GM12878 (cell line): ENCODE measurements at regions not wholly inside any gene's neighbourhood (a gene's known extent, or its start where the extent isn't known, plus 50 kb on each side); places are given as distances from the start of the nearest gene placed in this dataset.

ENCODE experiments used
- ATAC-seq: fragments of 200-7000 bp; cut with Tn5 transposase; 3 replicates; pipeline ENCODE4 v1.9.1; 2020; ENCODE audit warnings: mild to moderate bottlenecking, moderate library complexity
- BruUV-seq: library from RNA; stranded (reverse); fragments of 400-500 nt; replicated peaks from 2 replicates; lab custom pipeline; 2021; lab: Mats Ljungman, UMichigan
- CTCF ChIA-PET: fragments of 300-600 bp; sonication (Branson Sonifier 250); formaldehyde crosslinking; extraction: SDS; loops from one replicate; lab custom pipeline; 2021; ENCODE audit warnings: inconsistent platforms; lab: Yijun Ruan, JAX
- POLR2A ChIA-PET: fragments of 350-600 bp; formaldehyde crosslinking; extraction: SDS; loops from one replicate; lab custom pipeline; 2021; ENCODE audit warnings: inconsistent platforms; lab: Charles Lee
- RAD21 ChIA-PET: fragments of 300-600 bp; sonication (Branson Sonifier 250); formaldehyde crosslinking; loops from one replicate; lab custom pipeline; 2023; ENCODE audit warnings: antibody characterized with exemption; ENCODE audit not compliant: unreplicated experiment; lab: Charles Lee
- SMC1A ChIA-PET: fragments of 300-600 bp; sonication (Branson Sonifier 250); formaldehyde crosslinking; loops from one replicate; lab custom pipeline; 2023; ENCODE audit not compliant: unreplicated experiment, uncharacterized antibody; lab: Charles Lee
- DNase-seq: peaks from one replicate; pipeline ENCODE4 v3.0.0-alpha.2; 2011; ENCODE audit warnings: low read depth, low spot score
- FAIRE-seq: peaks from 3 replicates; lab custom pipeline; 2011; peaks lifted over from hg19 to GRCh38; lab: Jason Lieb, UNC
- H2AFZ ChIP-seq: 2 replicates; pipeline ENCODE4 v1.6.0; 2011; ENCODE audit warnings: low read depth, low read length, control low read depth; ENCODE audit not compliant: control insufficient read depth
- H3K27ac ChIP-seq: 2 replicates; pipeline ENCODE4 v1.5.1; 2011; ENCODE audit warnings: control low read depth; ENCODE audit not compliant: control insufficient read depth, insufficient read depth
- H3K27me3 ChIP-seq, 2 experiments: replicated peaks in 1 of 2; 2 replicates each; pipeline versions ENCODE4 v1.6.0 to v1.6.1; 2011; ENCODE audit warnings: low read length in 1 of 2; ENCODE audit not compliant: control insufficient read depth in 2 of 2, insufficient read depth in 2 of 2
- H3K36me3 ChIP-seq, 2 experiments: 2 replicates each; pipeline ENCODE4 v1.5.1; 2011; ENCODE audit warnings: low read length in 1 of 2; ENCODE audit not compliant: control insufficient read depth in 2 of 2, insufficient read depth in 2 of 2
- H3K4me1 ChIP-seq: 2 replicates; pipeline ENCODE4 v1.6.1; 2011; ENCODE audit warnings: mild to moderate bottlenecking, low read length, moderate library complexity, mixed read lengths; ENCODE audit not compliant: control insufficient read depth, insufficient read depth
- H3K4me2 ChIP-seq: 2 replicates; pipeline ENCODE4 v1.6.0; 2011; ENCODE audit warnings: control low read depth; ENCODE audit not compliant: control insufficient read depth, insufficient read depth
- H3K4me3 ChIP-seq: fragments of 200-600 bp; sonication (generic); 2 replicates; pipeline ENCODE4 v1.5.1; 2016
- H3K79me2 ChIP-seq: 2 replicates; pipeline ENCODE4 v1.6.0; 2011; ENCODE audit warnings: low read length; ENCODE audit not compliant: control insufficient read depth, insufficient read depth
- H3K9ac ChIP-seq: 2 replicates; pipeline ENCODE4 v1.8.0; 2011; ENCODE audit warnings: low read length, control low read depth, mixed read lengths; ENCODE audit not compliant: control insufficient read depth, insufficient read depth
- H3K9me3 ChIP-seq: replicated peaks from 3 replicates; pipeline ENCODE4 v1.5.1; 2011; ENCODE audit warnings: mild to moderate bottlenecking, low read length; ENCODE audit not compliant: control insufficient read depth, insufficient read depth
- H4K20me1 ChIP-seq: 2 replicates; pipeline ENCODE4 v1.6.0; 2011; ENCODE audit not compliant: control insufficient read depth, insufficient read depth
- ATF7 ChIP-seq: fragments of 450-650 bp; IDR thresholded peaks from 2 replicates; pipeline ENCODE4 v1.6.1; 2016; ENCODE audit warnings: low read depth, mild to moderate bottlenecking
- BHLHE40 ChIP-seq, 2 experiments: fragments of 450-650 bp in 1 of 2; IDR thresholded peaks; 2 replicates each; pipeline ENCODE4 v1.6.1; 2011 to 2017; ENCODE audit warnings: low read depth in 2 of 2, borderline replicate concordance in 1 of 2, improper control_type of control experiment in 1 of 2, low read length in 1 of 2, mild to moderate bottlenecking in 1 of 2
- CHD2 ChIP-seq: IDR thresholded peaks from 2 replicates; pipeline ENCODE4 v1.6.1; 2011; ENCODE audit warnings: low read depth, low read length, improper control_type of control experiment, borderline replicate concordance
- EP300 ChIP-seq, 2 experiments: fragments of 150-350 bp in 1 of 2; IDR thresholded peaks; 2 replicates each; pipeline ENCODE4 v1.6.1; 2011 to 2012; ENCODE audit warnings: low read depth in 2 of 2, low read length in 2 of 2, borderline replicate concordance in 1 of 2, improper control_type of control experiment in 1 of 2, inconsistent platforms in 1 of 2; ENCODE audit not compliant: control insufficient read depth in 1 of 2
- FOXM1 ChIP-seq: IDR thresholded peaks from 2 replicates; pipeline ENCODE4 v1.6.1; 2012; ENCODE audit warnings: low read depth, mild to moderate bottlenecking, inconsistent platforms, low read length, moderate library complexity
- HCFC1 ChIP-seq: fragments of 150-350 bp; IDR thresholded peaks from 2 replicates; pipeline ENCODE4 v1.6.1; 2014; ENCODE audit warnings: low read length
- LARP7 ChIP-seq: fragments of 450-650 bp; IDR thresholded peaks from 2 replicates; pipeline ENCODE4 v1.6.1; 2017; ENCODE audit warnings: mild to moderate bottlenecking
- MEF2B ChIP-seq: fragments of 450-650 bp; IDR thresholded peaks from 2 replicates; pipeline ENCODE4 v1.6.1; 2018; ENCODE audit warnings: mild to moderate bottlenecking, moderate library complexity; ENCODE audit not compliant: partially characterized antibody, poor library complexity, severe bottlenecking
- MYB ChIP-seq: fragments of 150-350 bp; IDR thresholded peaks from 2 replicates; pipeline ENCODE4 v1.6.1; 2014; ENCODE audit warnings: mild to moderate bottlenecking, low read depth, low read length, borderline replicate concordance
- PKNOX1 ChIP-seq: fragments of 450-650 bp; IDR thresholded peaks from 2 replicates; pipeline ENCODE4 v1.6.1; 2016; ENCODE audit warnings: mild to moderate bottlenecking
- RAD51 ChIP-seq: fragments of 450-650 bp; IDR thresholded peaks from 2 replicates; pipeline ENCODE4 v1.6.1; 2016; ENCODE audit warnings: moderate library complexity, mild to moderate bottlenecking, inconsistent platforms
- RELA ChIP-seq: fragments of 450-650 bp; IDR thresholded peaks from 2 replicates; pipeline ENCODE4 v1.8.0; 2014; ENCODE audit warnings: borderline replicate concordance; ENCODE audit not compliant: partially characterized antibody
- SMAD5 ChIP-seq: IDR thresholded peaks from 2 replicates; pipeline ENCODE4 v1.6.1; 2016; ENCODE audit warnings: antibody characterized with exemption, low read depth
- USF1 ChIP-seq: IDR thresholded peaks from 2 replicates; pipeline ENCODE4 v1.6.1; 2011; ENCODE audit warnings: borderline replicate concordance, low read depth, mild to moderate bottlenecking, moderate library complexity, mixed read lengths, low read length; ENCODE audit not compliant: insufficient read depth; ENCODE audit errors: extremely low read length
- ZNF622 ChIP-seq: fragments of 450-650 bp; IDR thresholded peaks from 2 replicates; pipeline ENCODE4 v1.6.1; 2017; ENCODE audit warnings: mild to moderate bottlenecking, inconsistent platforms
- WGBS: methylation state at CpG from one replicate; pipeline ENCODE4 v1.1.6; 2016; ENCODE audit warnings: low lambda C conversion rate; ENCODE audit not compliant: insufficient replicate concordance, insufficient coverage; ENCODE audit errors: missing lambda C conversion rate; 5-methylcytosine and 5-hydroxymethylcytosine counted together
- in situ Hi-C: fragments of 300-500 bp; cut with MboI; formaldehyde crosslinking; loops from 9 replicates; pipeline ENCODE4 v1.14.3; 2018; ENCODE audit warnings: mixed read lengths
- intact Hi-C: fragments of 100-400 bp; cut with micrococcal nuclease; formaldehyde crosslinking; loops from one replicate; pipeline ENCODE4 v1.14.2; 2022; ENCODE audit not compliant: unreplicated experiment
- TF ChIP-seq, protein P1 (sequence below): fragments of 450-650 bp; IDR thresholded peaks from 2 replicates; pipeline ENCODE4 v1.6.1; 2017; ENCODE audit warnings: mild to moderate bottlenecking, moderate library complexity
- TF ChIP-seq, protein P2 (sequence below): fragments of 450-650 bp; IDR thresholded peaks from 2 replicates; pipeline ENCODE4 v1.6.1; 2014; ENCODE audit warnings: mild to moderate bottlenecking

- H3K4me2 ChIP-seq, result no peak overlapping the region
- no peak for FAIRE-seq
- H2AFZ ChIP-seq, result peak overlapping the region; percentile 49
- no peak overlapping the region for H3K9ac ChIP-seq
- H3K36me3 ChIP-seq, result no peaks in the 10 kb centered on the region
- 3% methylated on average over 3 of the region's 3 CpGs for WGBS
- H3K79me2 ChIP-seq, result no peaks in the 10 kb centered on the region
- H3K4me1 ChIP-seq, result no peaks in the 10 kb centered on the region
- intact Hi-C loops, result no loop called here
- BruUV-seq, result no TSS peak
- H3K9me3 ChIP-seq, result no peaks in the 10 kb centered on the region; the same call in 2 of the 3 replicates
- H4K20me1 ChIP-seq, result no peaks in the 10 kb centered on the region
- H3K27ac ChIP-seq, result no peak overlapping the region
- ChIA-PET CTCF (interaction anchor here (3.3 kb wide), 1 partner anchor 66 kb away, joined by 14 read pairs; no protein-coding TSS in a partner anchor), SMC1A (interaction anchor here (0.7 to 1.8 kb wide), 8 partner anchors 9 to 597 kb away, joined by 3 to 4 read pairs (median 3); no protein-coding TSS in a partner anchor), RAD21 (interaction anchor here (0.6 to 2.2 kb wide), 3 partner anchors 65 to 839 kb away, joined by 3 to 9 read pairs (median 3); no protein-coding TSS in a partner anchor), POLR2A (interaction anchor here (0.6 kb wide), 1 partner anchor 197 kb away, joined by 5 read pairs; no protein-coding TSS in a partner anchor)
- no peak overlapping the region for H3K4me3 ChIP-seq
- DNase-seq, result peak; percentile 20
- ATAC-seq, result peak; percentile 95
- H3K27me3 ChIP-seq, result no peaks in the 10 kb centered on the region
- in situ Hi-C loops, result no loop called here
- TF ChIP-seq FOXM1, result no peak
- TF ChIP-seq, protein P1, sequence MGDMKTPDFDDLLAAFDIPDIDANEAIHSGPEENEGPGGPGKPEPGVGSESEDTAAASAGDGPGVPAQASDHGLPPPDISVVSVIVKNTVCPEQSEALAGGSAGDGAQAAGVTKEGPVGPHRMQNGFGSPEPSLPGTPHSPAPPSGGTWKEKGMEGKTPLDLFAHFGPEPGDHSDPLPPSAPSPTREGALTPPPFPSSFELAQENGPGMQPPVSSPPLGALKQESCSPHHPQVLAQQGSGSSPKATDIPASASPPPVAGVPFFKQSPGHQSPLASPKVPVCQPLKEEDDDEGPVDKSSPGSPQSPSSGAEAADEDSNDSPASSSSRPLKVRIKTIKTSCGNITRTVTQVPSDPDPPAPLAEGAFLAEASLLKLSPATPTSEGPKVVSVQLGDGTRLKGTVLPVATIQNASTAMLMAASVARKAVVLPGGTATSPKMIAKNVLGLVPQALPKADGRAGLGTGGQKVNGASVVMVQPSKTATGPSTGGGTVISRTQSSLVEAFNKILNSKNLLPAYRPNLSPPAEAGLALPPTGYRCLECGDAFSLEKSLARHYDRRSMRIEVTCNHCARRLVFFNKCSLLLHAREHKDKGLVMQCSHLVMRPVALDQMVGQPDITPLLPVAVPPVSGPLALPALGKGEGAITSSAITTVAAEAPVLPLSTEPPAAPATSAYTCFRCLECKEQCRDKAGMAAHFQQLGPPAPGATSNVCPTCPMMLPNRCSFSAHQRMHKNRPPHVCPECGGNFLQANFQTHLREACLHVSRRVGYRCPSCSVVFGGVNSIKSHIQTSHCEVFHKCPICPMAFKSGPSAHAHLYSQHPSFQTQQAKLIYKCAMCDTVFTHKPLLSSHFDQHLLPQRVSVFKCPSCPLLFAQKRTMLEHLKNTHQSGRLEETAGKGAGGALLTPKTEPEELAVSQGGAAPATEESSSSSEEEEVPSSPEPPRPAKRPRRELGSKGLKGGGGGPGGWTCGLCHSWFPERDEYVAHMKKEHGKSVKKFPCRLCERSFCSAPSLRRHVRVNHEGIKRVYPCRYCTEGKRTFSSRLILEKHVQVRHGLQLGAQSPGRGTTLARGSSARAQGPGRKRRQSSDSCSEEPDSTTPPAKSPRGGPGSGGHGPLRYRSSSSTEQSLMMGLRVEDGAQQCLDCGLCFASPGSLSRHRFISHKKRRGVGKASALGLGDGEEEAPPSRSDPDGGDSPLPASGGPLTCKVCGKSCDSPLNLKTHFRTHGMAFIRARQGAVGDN, result peak; percentile 75; the same call in 1 of the 2 replicates
- TF ChIP-seq ATF7, result peak; percentile 79
- TF ChIP-seq RELA, result peak; percentile 42
- TF ChIP-seq SMAD5, result no peak
- TF ChIP-seq EP300 (IDR thresholded peaks at IDR 0.05; ENCODE audit: borderline replicate concordance in 1 of 2, control insufficient read depth in 1 of 2, low read depth in 2 of 2, low read length in 2 of 2), result peak; percentile 83 to 87; a peak in 3 of 4 replicates
- peak; percentile 78 to 83; a peak in 3 of 4 replicates for TF ChIP-seq BHLHE40 (IDR thresholded peaks at IDR 0.05; ENCODE audit: borderline replicate concordance in 1 of 2, low read depth in 2 of 2, low read length in 1 of 2)
- TF ChIP-seq MYB, result 0 out of 2 replicates have a peak, but pooled peaks have one; percentile 37
- TF ChIP-seq HCFC1, result 0 out of 2 replicates have a peak, but pooled peaks have one; percentile 10
- TF ChIP-seq PKNOX1, result peak; percentile 37; the same call in 1 of the 2 replicates
- peak; percentile 30 for TF ChIP-seq MEF2B
- peak; percentile 89 for TF ChIP-seq RAD51
- TF ChIP-seq LARP7, result peak; percentile 32; the same call in 1 of the 2 replicates
- no peak for TF ChIP-seq ZNF622
- TF ChIP-seq, protein P2, sequence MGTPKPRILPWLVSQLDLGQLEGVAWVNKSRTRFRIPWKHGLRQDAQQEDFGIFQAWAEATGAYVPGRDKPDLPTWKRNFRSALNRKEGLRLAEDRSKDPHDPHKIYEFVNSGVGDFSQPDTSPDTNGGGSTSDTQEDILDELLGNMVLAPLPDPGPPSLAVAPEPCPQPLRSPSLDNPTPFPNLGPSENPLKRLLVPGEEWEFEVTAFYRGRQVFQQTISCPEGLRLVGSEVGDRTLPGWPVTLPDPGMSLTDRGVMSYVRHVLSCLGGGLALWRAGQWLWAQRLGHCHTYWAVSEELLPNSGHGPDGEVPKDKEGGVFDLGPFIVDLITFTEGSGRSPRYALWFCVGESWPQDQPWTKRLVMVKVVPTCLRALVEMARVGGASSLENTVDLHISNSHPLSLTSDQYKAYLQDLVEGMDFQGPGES, result no peak
- TF ChIP-seq USF1, result peak; percentile 28
- peak; percentile 69 for TF ChIP-seq CHD2
These were observed 268.6 kb downstream of the BTG1 start for GRCh38 chr12:91877022-91877421.
